K562 (cell line): ENCODE measurements at regions not wholly inside any gene's neighbourhood (a gene's known extent, or its start where the extent isn't known, plus 50 kb on each side); places are given as distances from the start of the nearest gene placed in this dataset.

Experiments
- ATAC-seq: fragments of 200-7000 bp; cut with Tn5 transposase; 3 replicates; pipeline ENCODE4 v1.9.1; 2020; ENCODE audit warnings: moderate library complexity
- BruUV-seq: library from RNA; stranded (reverse); fragments of 400-500 nt; replicated peaks from 2 replicates; lab custom pipeline; 2021; lab: Mats Ljungman, UMichigan
- CTCF ChIA-PET: fragments of 300-600 bp; formaldehyde crosslinking; extraction: SDS; loops from one replicate; lab custom pipeline; 2021; ENCODE audit warnings: low intra/inter-chr PET ratio; lab: Yijun Ruan, JAX
- POLR2A ChIA-PET: fragments of 300-600, 350-650 bp; sonication (Branson Sonifier 250); formaldehyde crosslinking; extraction: SDS; loops from one replicate; lab custom pipeline; 2021; ENCODE audit warnings: antibody characterized with exemption, inconsistent platforms; lab: Yijun Ruan, JAX
- DNase-seq, 4 experiments: peaks; one replicate each; pipeline versions ENCODE4 v3.0.0 to v3.0.0-alpha.2; 2011 to 2018; ENCODE audit warnings: low spot score in 3 of 4, mixed read lengths in 3 of 4; ENCODE audit errors: extremely low read depth in 1 of 4
- FAIRE-seq: peaks from 2 replicates; lab custom pipeline; 2011; peaks lifted over from hg19 to GRCh38; lab: Jason Lieb, UNC
- H2AFZ ChIP-seq: 2 replicates; pipeline ENCODE4 v1.6.0; 2011; ENCODE audit warnings: low read depth, low read length, control low read depth, inconsistent platforms
- H3K27ac ChIP-seq: fragments of 200-600 bp; 3 replicates; pipeline ENCODE4 v1.8.0; 2011; ENCODE audit warnings: low read depth, mild to moderate bottlenecking, control low read depth, inconsistent platforms, low read length, moderate library complexity, mixed read lengths; ENCODE audit errors: extremely low read depth
- H3K27me3 ChIP-seq, 2 experiments: fragments of 300-600 bp in 1 of 2; 2 replicates in 1 of 2; 3 replicates in 1 of 2; pipeline versions ENCODE4 v1.6.0 to v1.8.0; 2011; ENCODE audit warnings: inconsistent platforms in 2 of 2, low read length in 2 of 2, mild to moderate bottlenecking in 1 of 2, mixed read lengths in 1 of 2, moderate library complexity in 1 of 2; ENCODE audit not compliant: control insufficient read depth in 2 of 2, insufficient read depth in 2 of 2
- H3K36me3 ChIP-seq: fragments of 300-600 bp; 3 replicates; pipeline ENCODE4 v1.8.0; 2011; ENCODE audit warnings: mild to moderate bottlenecking, low read length, inconsistent platforms; ENCODE audit not compliant: control insufficient read depth, insufficient read depth
- H3K4me1 ChIP-seq, 2 experiments: fragments of 200-600 bp in 1 of 2; replicated peaks in 1 of 2; 2 replicates in 1 of 2; 3 replicates in 1 of 2; pipeline versions ENCODE4 v1.5.1 to v1.8.0; 2011; ENCODE audit warnings: inconsistent platforms in 2 of 2, low read length in 2 of 2, mild to moderate bottlenecking in 1 of 2, mixed read lengths in 1 of 2, moderate library complexity in 1 of 2; ENCODE audit not compliant: control insufficient read depth in 2 of 2, insufficient read depth in 2 of 2
- H3K4me2 ChIP-seq: 2 replicates; pipeline ENCODE4 v1.6.1; 2011; ENCODE audit warnings: low read length, control low read depth, inconsistent platforms, mixed read lengths; ENCODE audit not compliant: insufficient read depth
- H3K4me3 ChIP-seq: fragments of 200-600 bp; sonication (generic), shearing (Covaris generic); 2 replicates; pipeline ENCODE4 v1.5.1; 2016; ENCODE audit warnings: control low read depth, inconsistent platforms
- H3K79me2 ChIP-seq: fragments of 200-600 bp; 3 replicates; pipeline ENCODE4 v1.8.0; 2011; ENCODE audit warnings: low read length, inconsistent platforms; ENCODE audit not compliant: control insufficient read depth, insufficient read depth
- H3K9ac ChIP-seq, 2 experiments: 2 replicates each; pipeline versions ENCODE4 v1.6.0 to v1.6.1; 2011; ENCODE audit warnings: low read depth in 2 of 2, low read length in 2 of 2, control low read depth in 1 of 2, inconsistent platforms in 1 of 2, mild to moderate bottlenecking in 1 of 2, mixed read lengths in 1 of 2; ENCODE audit not compliant: insufficient read depth in 1 of 2
- H3K9me1 ChIP-seq: one replicate; pipeline ENCODE4 v1.6.0; 2011; ENCODE audit warnings: inconsistent platforms, mild to moderate bottlenecking, low read length, moderate library complexity; ENCODE audit not compliant: control insufficient read depth, insufficient read depth
- H3K9me3 ChIP-seq: replicated peaks from 2 replicates; pipeline ENCODE4 v1.5.1; 2011; ENCODE audit warnings: low read depth, low read length, inconsistent platforms; ENCODE audit not compliant: control insufficient read depth, insufficient read depth
- H4K20me1 ChIP-seq: replicated peaks from 2 replicates; pipeline ENCODE4 v1.6.1; 2011; ENCODE audit warnings: low read length, inconsistent platforms, mixed read lengths; ENCODE audit not compliant: control insufficient read depth, insufficient read depth
- ASH1L ChIP-seq: fragments of 450-650 bp; IDR thresholded peaks from 2 replicates; pipeline ENCODE4 v1.6.1; 2018; ENCODE audit warnings: borderline replicate concordance, mild to moderate bottlenecking, low read depth; ENCODE audit not compliant: partially characterized antibody
- CEBPG ChIP-seq, 3 experiments: fragments of 200-800 bp in 1 of 3; sonication (Bioruptor generic) in 1 of 3; sonication (generic) in 1 of 3; formaldehyde crosslinking in 1 of 3; IDR thresholded peaks in 2 of 3; conservative IDR thresholded peaks in 1 of 3; 2 replicates each; pipeline versions ENCODE4 v1.6.1 to v1.8.0; 2016 to 2022; ENCODE audit warnings: missing compliant biosample characterization in 2 of 3, missing genetic modification characterization in 2 of 3, mild to moderate bottlenecking in 1 of 3, missing genetic modification reagents in 1 of 3
- ELF1 ChIP-seq: fragments of 200-800 bp; sonication (Bioruptor generic); IDR thresholded peaks from 2 replicates; pipeline ENCODE4 v1.6.1; 2016; ENCODE audit warnings: missing genetic modification characterization, missing compliant biosample characterization
- KAT2B ChIP-seq: IDR thresholded peaks from one replicate; pipeline ENCODE4 v1.6.1; 2012; ENCODE audit warnings: low read depth, mild to moderate bottlenecking, control low read depth, inconsistent platforms, low read length, moderate library complexity
- NCOA6 ChIP-seq: fragments of 450-650 bp; IDR thresholded peaks from 2 replicates; pipeline ENCODE4 v1.6.1; 2017; ENCODE audit warnings: mild to moderate bottlenecking
- NFIC ChIP-seq: fragments of 450-650 bp; IDR thresholded peaks from 2 replicates; pipeline ENCODE4 v1.6.1; 2017; ENCODE audit warnings: mild to moderate bottlenecking, inconsistent platforms
- SMARCB1 ChIP-seq: IDR thresholded peaks from 2 replicates; pipeline ENCODE4 v1.6.1; 2011; ENCODE audit warnings: improper control_type of control experiment, low read depth; ENCODE audit not compliant: insufficient read length
- WGBS: fragments of 100-300 bp; shearing (Covaris generic); methylation state at CpG from one replicate; pipeline ENCODE4 v1.1.6; 2016; ENCODE audit warnings: low coverage, mixed read lengths; ENCODE audit not compliant: insufficient coverage; ENCODE audit errors: missing lambda C conversion rate; 5-methylcytosine and 5-hydroxymethylcytosine counted together
- in situ Hi-C: fragments of 300-500 bp; cut with MboI; formaldehyde crosslinking; loops from 4 replicates; pipeline ENCODE4 v1.15.0; 2018; ENCODE audit warnings: inconsistent platforms, mixed read lengths
- intact Hi-C: fragments of 100-400 bp; cut with micrococcal nuclease; formaldehyde crosslinking; loops from 2 replicates; pipeline ENCODE4 v1.14.2; 2022
- TF ChIP-seq, protein P1 (sequence below): sonication (generic); formaldehyde crosslinking; IDR thresholded peaks from 2 replicates; pipeline ENCODE4 v1.8.1; 2023; ENCODE audit warnings: mild to moderate bottlenecking, missing genetic modification reagents

- H3K27me3 ChIP-seq: no peaks in the 10 kb centered on the region
- WGBS: 2% methylated on average over 8 of the region's 8 CpGs
- FAIRE-seq (no peak), DNase-seq (no peak), ATAC-seq (no peak)
- H3K4me1 ChIP-seq: no peaks in the 10 kb centered on the region
- no peaks in the 10 kb centered on the region for H3K9me1 ChIP-seq
- no peak for TF ChIP-seq NFIC
- TF ChIP-seq, protein P1, sequence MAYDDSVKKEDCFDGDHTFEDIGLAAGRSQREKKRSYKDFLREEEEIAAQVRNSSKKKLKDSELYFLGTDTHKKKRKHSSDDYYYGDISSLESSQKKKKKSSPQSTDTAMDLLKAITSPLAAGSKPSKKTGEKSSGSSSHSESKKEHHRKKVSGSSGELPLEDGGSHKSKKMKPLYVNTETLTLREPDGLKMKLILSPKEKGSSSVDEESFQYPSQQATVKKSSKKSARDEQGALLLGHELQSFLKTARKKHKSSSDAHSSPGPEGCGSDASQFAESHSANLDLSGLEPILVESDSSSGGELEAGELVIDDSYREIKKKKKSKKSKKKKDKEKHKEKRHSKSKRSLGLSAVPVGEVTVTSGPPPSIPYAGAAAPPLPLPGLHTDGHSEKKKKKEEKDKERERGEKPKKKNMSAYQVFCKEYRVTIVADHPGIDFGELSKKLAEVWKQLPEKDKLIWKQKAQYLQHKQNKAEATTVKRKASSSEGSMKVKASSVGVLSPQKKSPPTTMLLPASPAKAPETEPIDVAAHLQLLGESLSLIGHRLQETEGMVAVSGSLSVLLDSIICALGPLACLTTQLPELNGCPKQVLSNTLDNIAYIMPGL (CRISPR knock-in tag): no peak
- intact Hi-C loops: no loop called here
- in situ Hi-C loops: no loop called here
- no peaks in the 10 kb centered on the region for H3K9me3 ChIP-seq
- H2AFZ ChIP-seq: no peak overlapping the region
- no peaks in the 10 kb centered on the region for H3K79me2 ChIP-seq
- no peak overlapping the region for H3K9ac ChIP-seq
- H4K20me1 ChIP-seq: no peaks in the 10 kb centered on the region
- H3K4me2 ChIP-seq: no peak overlapping the region
- H3K27ac ChIP-seq: no peak overlapping the region
- BruUV-seq: no TSS peak
- POLR2A ChIA-PET: no interaction called here
- H3K4me3 ChIP-seq: no peak overlapping the region
- H3K36me3 ChIP-seq: no peaks in the 10 kb centered on the region
- CTCF ChIA-PET: no interaction called here
Measured at GRCh38 chr2:53452957-53453748, 314.5 kb upstream of the CHAC2 start.

- no peaks in the 10 kb centered on the region for H3K4me1 ChIP-seq
- FAIRE-seq: no peak
- no peak overlapping the region for H3K4me2 ChIP-seq
- no peak overlapping the region for H3K9ac ChIP-seq
- BruUV-seq: no TSS peak
- H3K27me3 ChIP-seq: no peaks in the 10 kb centered on the region
- no peaks in the 10 kb centered on the region for H3K9me1 ChIP-seq
- in situ Hi-C loops: no loop called here
- no peak for ATAC-seq
- POLR2A ChIA-PET: interaction anchor here (0.6 kb wide), 1 partner anchor 1071 kb away, joined by 3 read pairs; no protein-coding TSS in a partner anchor
- no peak overlapping the region for H3K4me3 ChIP-seq
- no peak overlapping the region for H3K27ac ChIP-seq
- WGBS: 0% methylated on average over 1 of the region's 1 CpG
- CTCF ChIA-PET: no interaction called here
- no peak overlapping the region for H2AFZ ChIP-seq
- no peaks in the 10 kb centered on the region for H3K36me3 ChIP-seq
- no peak for DNase-seq
- no peaks in the 10 kb centered on the region for H3K9me3 ChIP-seq
- H4K20me1 ChIP-seq: no peaks in the 10 kb centered on the region
- intact Hi-C loops: no loop called here
- no peaks in the 10 kb centered on the region for H3K79me2 ChIP-seq
- TF ChIP-seq ASH1L (no peak), ELF1 (tag) (no peak), NFIC (no peak), SMARCB1 (no peak), KAT2B (no peak), CEBPG (CRISPR knock-in tag; IDR thresholded peaks at IDR 0.05) (no peak), CEBPG (tag; conservative IDR thresholded peaks at IDR 0.05 in 1 of 2, IDR thresholded peaks at IDR 0.05 in 1 of 2) (no peak), NCOA6 (no peak)
Measured at GRCh38 chr2:53452400-53452799, 315.2 kb upstream of the CHAC2 start.
